ENCODE measurements at regions not wholly inside any gene's neighbourhood (a gene's known extent, or its start where the extent isn't known, plus 50 kb on each side); places are given as distances from the start of the nearest gene placed in this dataset.

GRCh38 chr12:66032739-66033138 is 97.8 kb downstream of the LLPH start:
- TF ChIP-seq POLR2A (IDR thresholded peaks at IDR 0.05; ENCODE audit: low read depth, low read length) (no peak), POLR2AphosphoS5 (IDR thresholded peaks at IDR 0.05; ENCODE audit: low read depth, low read length) (no peak), TAF1 (IDR thresholded peaks at IDR 0.05; ENCODE audit: borderline replicate concordance, low read depth, low read length) (no peak)

Data from GM12892 (cell line).